ENCODE measurements at regions not wholly inside any gene's neighbourhood (a gene's known extent, or its start where the extent isn't known, plus 50 kb on each side); places are given as distances from the start of the nearest gene placed in this dataset.
A peak's percentile ranks its signal among the peaks of the same experiment; 100 is the strongest.
"Not testable (repeated sequence)": the region's sequence is repeated elsewhere in the genome, so short reads cannot be mapped to it uniquely, and the experiment has no call there.

DNA sequence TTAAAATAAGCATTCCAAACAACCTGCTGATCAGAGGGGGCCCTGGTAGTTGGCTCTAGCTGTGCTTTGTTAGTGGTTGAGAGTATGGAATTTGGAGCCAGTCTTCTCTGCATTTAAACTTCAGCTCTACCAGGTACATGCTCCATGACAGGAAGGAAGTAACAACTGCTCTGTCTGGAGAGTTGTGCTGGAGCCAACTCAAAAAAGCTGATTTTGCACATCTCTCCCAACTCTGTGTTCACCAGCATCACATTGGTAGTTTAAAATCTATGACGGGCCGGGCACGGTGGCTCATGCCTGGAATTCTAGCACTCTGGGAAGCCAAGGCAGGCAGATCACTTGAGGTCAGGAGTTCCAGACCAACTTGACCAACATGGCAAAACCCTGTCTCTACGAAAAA is 68.8 kb upstream of the BMP2 start:
- no peak for TF ChIP-seq EP300 (IDR thresholded peaks at IDR 0.05)
- H3K9me3 ChIP-seq: no peaks in the 10 kb centered on the region
- DNase-seq (no peak), ATAC-seq (ENCODE audit: low FRiP score in 2 of 2) (no peak)
- H3K4me1 ChIP-seq: peaks cover 16 to 38% (median 32%) of the 10 kb centered on the region in 4 donors
- 79 to 88% methylated on average over 4 of the region's 4 CpGs for WGBS, 2 donors
- H3K27me3 ChIP-seq: no peaks in the 10 kb centered on the region
- H3K36me3 ChIP-seq: no peaks in the 10 kb centered on the region
- H3K4me3 ChIP-seq: no peak overlapping the region
- no peak overlapping the region for H3K27ac ChIP-seq

DNA sequence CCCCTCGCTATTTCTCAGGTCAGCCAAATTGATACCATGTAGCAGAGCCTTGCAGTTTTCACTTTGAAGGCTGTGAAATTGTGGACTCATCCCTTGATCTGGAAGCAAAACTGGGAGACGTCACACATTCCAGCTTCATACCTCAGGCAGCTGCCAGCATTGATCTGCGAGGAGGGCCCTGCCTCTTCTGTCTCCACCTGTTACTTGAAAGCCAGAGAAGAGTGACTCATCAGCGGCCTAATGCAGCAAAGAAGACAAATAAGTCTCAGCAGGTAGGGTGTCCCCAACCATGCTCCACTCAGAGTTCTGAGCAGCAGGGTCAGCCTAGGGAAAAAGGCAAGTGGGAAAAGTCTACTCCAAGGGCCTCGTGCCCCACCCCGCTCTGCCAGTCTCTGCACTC is 69.4 kb upstream of the BMP2 start:
- Histone ChIP-seq H3K4me3 (no peak overlapping the region), H3K27ac (no peak overlapping the region), H3K4me1 (peaks cover 13 to 38% (median 32%) of the 10 kb centered on the region in 4 donors), H3K36me3 (no peaks in the 10 kb centered on the region), H3K27me3 (no peaks in the 10 kb centered on the region), H3K9me3 (no peaks in the 10 kb centered on the region)
- DNase-seq (no peak), ATAC-seq (ENCODE audit: low FRiP score in 2 of 2) (no peak)
- no peak for TF ChIP-seq POLR2AphosphoS5 (IDR thresholded peaks at IDR 0.05)
- TF ChIP-seq EP300 (IDR thresholded peaks at IDR 0.05): no peak
- TF ChIP-seq, protein P1, sequence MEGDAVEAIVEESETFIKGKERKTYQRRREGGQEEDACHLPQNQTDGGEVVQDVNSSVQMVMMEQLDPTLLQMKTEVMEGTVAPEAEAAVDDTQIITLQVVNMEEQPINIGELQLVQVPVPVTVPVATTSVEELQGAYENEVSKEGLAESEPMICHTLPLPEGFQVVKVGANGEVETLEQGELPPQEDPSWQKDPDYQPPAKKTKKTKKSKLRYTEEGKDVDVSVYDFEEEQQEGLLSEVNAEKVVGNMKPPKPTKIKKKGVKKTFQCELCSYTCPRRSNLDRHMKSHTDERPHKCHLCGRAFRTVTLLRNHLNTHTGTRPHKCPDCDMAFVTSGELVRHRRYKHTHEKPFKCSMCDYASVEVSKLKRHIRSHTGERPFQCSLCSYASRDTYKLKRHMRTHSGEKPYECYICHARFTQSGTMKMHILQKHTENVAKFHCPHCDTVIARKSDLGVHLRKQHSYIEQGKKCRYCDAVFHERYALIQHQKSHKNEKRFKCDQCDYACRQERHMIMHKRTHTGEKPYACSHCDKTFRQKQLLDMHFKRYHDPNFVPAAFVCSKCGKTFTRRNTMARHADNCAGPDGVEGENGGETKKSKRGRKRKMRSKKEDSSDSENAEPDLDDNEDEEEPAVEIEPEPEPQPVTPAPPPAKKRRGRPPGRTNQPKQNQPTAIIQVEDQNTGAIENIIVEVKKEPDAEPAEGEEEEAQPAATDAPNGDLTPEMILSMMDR (IDR thresholded peaks at IDR 0.05): no peak
- 88 to 91% methylated on average over 6 of the region's 6 CpGs for WGBS, 2 donors

DNA sequence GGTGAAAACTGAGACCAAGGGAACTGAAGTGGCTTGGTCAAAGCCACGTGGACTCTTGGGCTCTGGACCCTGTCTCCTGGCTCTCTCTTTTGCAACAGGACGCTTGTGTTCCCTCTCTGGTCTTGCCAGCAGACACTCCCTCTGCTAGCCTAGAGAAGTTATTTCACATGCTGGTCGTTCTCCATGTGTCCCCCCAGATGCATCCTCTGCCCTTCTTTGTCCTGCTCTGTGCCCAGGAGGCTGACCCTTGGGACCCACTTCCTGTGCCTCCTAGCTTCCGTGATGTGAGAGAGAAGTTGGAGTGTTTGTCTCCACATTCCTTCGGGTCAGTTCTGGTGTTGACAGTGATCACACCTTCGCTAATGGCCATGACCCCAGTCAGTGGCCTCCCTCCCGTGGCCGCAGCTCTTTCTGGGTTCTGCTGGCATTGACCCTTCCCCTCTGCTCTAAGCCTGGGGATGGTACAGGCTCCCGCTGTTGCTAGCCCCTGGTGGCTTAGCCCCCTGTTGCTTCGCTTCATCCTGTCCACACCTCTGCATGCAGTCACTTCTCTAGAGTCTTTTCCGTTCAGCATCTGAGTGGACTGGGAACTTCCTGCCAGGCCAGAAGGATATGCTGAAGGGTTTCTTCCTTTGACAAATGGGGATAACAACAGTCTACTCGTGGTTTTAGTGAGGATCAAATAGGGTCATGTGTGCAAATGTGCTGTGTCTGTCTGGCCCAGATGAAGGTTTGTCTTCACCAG is 70.1 kb upstream of the BMP2 start:
- Histone ChIP-seq H3K27ac (no peak overlapping the region), H3K9me3 (no peaks in the 10 kb centered on the region), H3K36me3 (no peaks in the 10 kb centered on the region), H3K4me1 (peaks cover 13 to 42% (median 33%) of the 10 kb centered on the region in 4 donors), H3K4me3 (no peak overlapping the region), H3K27me3 (no peaks in the 10 kb centered on the region)
- ATAC-seq (ENCODE audit: low FRiP score in 2 of 2) (no peak), DNase-seq (no peak)
- 81% methylated on average over 12 of the region's 12 CpGs for WGBS, 2 donors
- no peak for TF ChIP-seq POLR2A (IDR thresholded peaks at IDR 0.05)
- TF ChIP-seq, protein P1 (IDR thresholded peaks at IDR 0.05): no peak
- TF ChIP-seq POLR2AphosphoS5 (IDR thresholded peaks at IDR 0.05): no peak
- TF ChIP-seq EP300 (IDR thresholded peaks at IDR 0.05): no peak

GRCh38 chr20:6696001-6696400 is 71.5 kb upstream of the BMP2 start:
- TF ChIP-seq EP300 (IDR thresholded peaks at IDR 0.05): no peak
- no peak for TF ChIP-seq POLR2A (IDR thresholded peaks at IDR 0.05)
- TF ChIP-seq, protein P1 (IDR thresholded peaks at IDR 0.05): no peak
- no peak for TF ChIP-seq POLR2AphosphoS5 (IDR thresholded peaks at IDR 0.05)
- ATAC-seq (ENCODE audit: low FRiP score in 2 of 2) (no peak), DNase-seq (no peak)
- Histone ChIP-seq H3K9me3 (no peaks in the 10 kb centered on the region), H3K27ac (no peak overlapping the region), H3K4me1 (peaks cover 4 to 28% (median 21%) of the 10 kb centered on the region in 4 donors), H3K4me3 (no peak overlapping the region), H3K36me3 (no peaks in the 10 kb centered on the region), H3K27me3 (no peaks in the 10 kb centered on the region)
- WGBS, 2 donors: 72 to 90% methylated on average over 3 to 4 of the region's 4 CpGs

GRCh38 chr20:6693808-6694198 is 73.7 kb upstream of the BMP2 start:
- H3K4me1 ChIP-seq: peaks cover 0 to 12% (median 5%) of the 10 kb centered on the region in 4 donors

More at GRCh38 chr20:6693808-6694198, 73.7 kb upstream of the BMP2 start:
- not testable (repeated sequence) for H3K4me3 ChIP-seq; DNase-seq; H3K36me3 ChIP-seq; H3K27me3 ChIP-seq; H3K9me3 ChIP-seq; ATAC-seq (ENCODE audit: low FRiP score in 2 of 2)
- peak overlapping the region in 1 of 4 donors; percentile 42 for H3K27ac ChIP-seq
- WGBS, 2 donors: 84 to 88% methylated on average over 3 of the region's 3 CpGs

Measured in upper lobe of left lung (tissue), 6 donors.